Pancreas (tissue), 10 donors: ENCODE measurements at regions not wholly inside any gene's neighbourhood (a gene's known extent, or its start where the extent isn't known, plus 50 kb on each side); places are given as distances from the start of the nearest gene placed in this dataset.

Experiments
- ATAC-seq, 4 donors: fragments of 200-7000 bp; cut with Tn5 transposase; one replicate each; pipeline versions ENCODE4 v1.8.0 to v1.9.1; 2020; ENCODE audit warnings: mild to moderate bottlenecking in 4 of 4, moderate library complexity in 4 of 4
- DNase-seq, 6 donors: peaks; one replicate each; pipeline ENCODE4 v3.0.0-alpha.2; 2020
- FAIRE-seq: peaks from 2 replicates; lab custom pipeline; 2012; peaks lifted over from hg19 to GRCh38; lab: Jason Lieb, UNC
- H3K27ac ChIP-seq, 4 donors: fragments of 200-600 bp; sonication (generic); 1 replicate in 3 of 4; 2 replicates in 1 of 4; pipeline versions ENCODE4 v1.5.0 to v1.8.0; 2020
- H3K27me3 ChIP-seq, 4 donors: fragments of 200-600 bp; one replicate each; pipeline ENCODE4 v1.8.0; 2021
- H3K36me3 ChIP-seq, 3 donors: fragments of 200-600 bp; sonication (generic) in 1 of 3; one replicate each; pipeline versions ENCODE4 v1.5.0 to v1.8.0; 2020 to 2021
- H3K4me1 ChIP-seq, 3 donors: fragments of 200-600 bp; one replicate each; pipeline ENCODE4 v1.8.0; 2021
- H3K4me3 ChIP-seq, 4 donors: fragments of 200-600 bp; sonication (generic) in 2 of 4; one replicate each; pipeline versions ENCODE4 v1.5.0 to v1.8.0; 2020 to 2021
- H3K9me3 ChIP-seq, 4 donors: fragments of 200-600 bp; one replicate each; pipeline ENCODE4 v1.8.0; 2021
- CTCF ChIP-seq, 4 donors: fragments of 200-600 bp; sonication (generic) in 3 of 4; IDR thresholded peaks; one replicate each; pipeline versions ENCODE4 v1.5.0 to v1.8.0; 2021; ENCODE audit warnings: antibody characterized with exemption in 4 of 4
- WGBS, 2 donors: extraction: QIAGEN DNeasy Blood & Tissue Kit; methylation state at CpG; one replicate each; pipeline ENCODE4 v1.1.7; 2013; 5-methylcytosine and 5-hydroxymethylcytosine counted together
- intact Hi-C, 3 donors: fragments of 100-400 bp; cut with DNase I; formaldehyde crosslinking; loops; one replicate each; pipeline versions ENCODE4 v1.11.1 to v1.14.2; 2022
- donor health status: healthy with polysubstance abuse.
- donor health status: DM: no; HTN: no; CAD: no; lungs with moderate emphysema.
- donor health status: DM: no; HTN: no; CAD: no.
- donor health status: control.
- donor health status: control.
- donor health status: Bipolar disorder and iron deficiency.
- donor health status: DM: yes; HTN: yes; CAD: no.
- donor health status: DM: no; HTN: no; CAD: no.
- donor health status: DM: no; HTN: no; CAD: no.
- donor health status: DM: yes; HTN: yes; CAD: no.

- ATAC-seq, result peak in 1 of 4 donors; percentile 19
- no peak for TF ChIP-seq CTCF (IDR thresholded peaks at IDR 0.05)
- H3K36me3 ChIP-seq, result no peaks in the 10 kb centered on the region
- DNase-seq, result no peak
- intact Hi-C loops, result no loop called here
- FAIRE-seq, result no peak
- no peak overlapping the region for H3K4me3 ChIP-seq
- H3K27ac ChIP-seq, result no peak overlapping the region
- H3K27me3 ChIP-seq, result no peaks in the 10 kb centered on the region
- no peaks in the 10 kb centered on the region for H3K9me3 ChIP-seq
- no peaks in the 10 kb centered on the region for H3K4me1 ChIP-seq
These were observed 132.9 kb downstream of the NR4A2 start for GRCh38 chr2:156199588-156199987.

DNA sequence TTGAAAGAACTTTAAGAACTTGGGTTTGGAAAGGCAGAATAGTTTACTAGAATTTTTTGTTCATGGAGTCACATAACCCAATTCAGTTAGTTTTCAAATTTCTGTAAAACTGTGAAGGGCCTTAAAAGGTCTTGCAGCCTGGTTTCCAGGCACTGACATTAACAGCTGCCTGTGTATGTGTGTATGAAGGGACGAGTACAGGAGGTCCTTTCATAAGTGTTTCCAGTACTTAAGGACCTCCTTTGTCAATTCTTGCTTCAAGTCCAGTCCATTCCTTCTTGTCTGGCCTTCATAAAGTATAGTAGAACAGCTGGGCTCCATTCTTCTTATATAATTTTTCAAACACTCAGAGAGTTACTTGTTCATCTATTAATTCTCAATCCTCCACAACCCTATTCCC is 136.5 kb downstream of the NR4A2 start:
- FAIRE-seq (no peak), ATAC-seq (no peak), DNase-seq (no peak)
- intact Hi-C loops, result no loop called here
- Histone ChIP-seq H3K27ac (no peak overlapping the region), H3K4me1 (peaks cover 0 to 4% (median 0%) of the 10 kb centered on the region in 3 donors), H3K36me3 (no peaks in the 10 kb centered on the region), H3K27me3 (no peaks in the 10 kb centered on the region), H3K9me3 (no peaks in the 10 kb centered on the region), H3K4me3 (no peak overlapping the region)
- no peak for TF ChIP-seq CTCF (IDR thresholded peaks at IDR 0.05)
- WGBS, 2 donors, result 69 to 76% methylated on average over 1 of the region's 1 CpG

- Histone ChIP-seq H3K27ac (no peak overlapping the region), H3K4me3 (no peak overlapping the region), H3K9me3 (no peaks in the 10 kb centered on the region), H3K36me3 (no peaks in the 10 kb centered on the region), H3K4me1 (peaks cover 0 to 14% (median 0%) of the 10 kb centered on the region in 3 donors), H3K27me3 (no peaks in the 10 kb centered on the region)
- ATAC-seq (peak in 1 of 4 donors; percentile 41), DNase-seq (no peak), FAIRE-seq (no peak)
- intact Hi-C loops, result no loop called here
- TF ChIP-seq CTCF (IDR thresholded peaks at IDR 0.05), result no peak
These were observed 140.1 kb downstream of the NR4A2 start for GRCh38 chr2:156192468-156192867.

- no peaks in the 10 kb centered on the region for H3K9me3 ChIP-seq
- H3K4me3 ChIP-seq, result no peak overlapping the region
- no peaks in the 10 kb centered on the region for H3K36me3 ChIP-seq
- peak in 1 of 6 donors; percentile 14 for DNase-seq
- peak in 3 of 4 donors; percentile 19 to 49 (median 24) for ATAC-seq
- no peak for FAIRE-seq
- WGBS, 2 donors, result 19 to 30% methylated on average over 2 of the region's 2 CpGs
- H3K4me1 ChIP-seq, result peaks cover 0 to 14% (median 0%) of the 10 kb centered on the region in 3 donors
- TF ChIP-seq CTCF (IDR thresholded peaks at IDR 0.05), result no peak
- no peak overlapping the region for H3K27ac ChIP-seq
- H3K27me3 ChIP-seq, result no peaks in the 10 kb centered on the region
- intact Hi-C loops, result no loop called here
These were observed 141.0 kb downstream of the NR4A2 start for GRCh38 chr2:156191527-156191926.

- intact Hi-C loops, result no loop called here
- Histone ChIP-seq H3K27ac (no peak overlapping the region), H3K36me3 (no peaks in the 10 kb centered on the region), H3K4me3 (no peak overlapping the region), H3K4me1 (peaks cover 0 to 14% (median 0%) of the 10 kb centered on the region in 3 donors), H3K27me3 (no peaks in the 10 kb centered on the region), H3K9me3 (no peaks in the 10 kb centered on the region)
- ATAC-seq, result peak; percentile 36 to 85 (median 74)
- 15% methylated on average over 3 of the region's 3 CpGs for WGBS, 2 donors
- DNase-seq, result peak in 1 of 6 donors; percentile 19
- TF ChIP-seq CTCF (IDR thresholded peaks at IDR 0.05), result no peak
- no peak for FAIRE-seq
These were observed 142.0 kb downstream of the NR4A2 start for GRCh38 chr2:156190517-156190916.
